Posterior cingulate gyrus (tissue), 11 donors: ENCODE measurements at regions not wholly inside any gene's neighbourhood (a gene's known extent, or its start where the extent isn't known, plus 50 kb on each side); places are given as distances from the start of the nearest gene placed in this dataset.

Experiments
- DNase-seq, 10 donors: peaks; one replicate each; pipeline versions ENCODE4 v3.0.0 to v3.0.0-alpha.2; 2020 to 2021; ENCODE audit warnings: mixed read lengths in 3 of 10
- intact Hi-C: fragments of 100-400 bp; cut with DNase I; formaldehyde crosslinking; loops from one replicate; pipeline ENCODE4 v1.15.1; 2023

DNA sequence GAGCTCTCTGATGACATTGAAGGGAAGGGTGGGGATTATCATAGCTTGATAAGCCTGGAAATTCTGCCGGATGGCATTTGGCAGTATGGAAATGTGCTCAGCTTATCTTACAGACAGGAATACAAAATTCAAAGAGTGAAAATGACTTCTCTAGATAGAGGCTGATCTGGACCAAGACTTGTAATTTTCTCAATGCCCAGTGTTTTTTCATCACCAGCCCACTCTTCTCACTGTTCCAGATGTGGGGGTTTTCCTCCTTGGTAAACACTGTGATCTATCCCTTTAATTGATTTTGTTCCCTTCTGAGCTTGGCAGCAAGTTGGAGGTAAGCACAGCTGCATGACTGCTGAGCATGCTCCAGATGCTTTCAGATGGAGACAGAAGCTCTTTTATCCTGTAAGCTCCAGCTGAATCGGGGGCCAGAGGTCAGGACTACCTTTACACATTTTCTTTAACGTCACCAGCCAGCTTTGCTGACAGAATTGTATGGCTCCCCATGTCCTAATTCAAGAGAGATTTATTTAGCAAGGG is 287.4 kb upstream of the TCF4 start:
- peak in 5 of 10 donors; percentile 9 to 59 (median 38) for DNase-seq
- intact Hi-C loops: no loop called here

DNA sequence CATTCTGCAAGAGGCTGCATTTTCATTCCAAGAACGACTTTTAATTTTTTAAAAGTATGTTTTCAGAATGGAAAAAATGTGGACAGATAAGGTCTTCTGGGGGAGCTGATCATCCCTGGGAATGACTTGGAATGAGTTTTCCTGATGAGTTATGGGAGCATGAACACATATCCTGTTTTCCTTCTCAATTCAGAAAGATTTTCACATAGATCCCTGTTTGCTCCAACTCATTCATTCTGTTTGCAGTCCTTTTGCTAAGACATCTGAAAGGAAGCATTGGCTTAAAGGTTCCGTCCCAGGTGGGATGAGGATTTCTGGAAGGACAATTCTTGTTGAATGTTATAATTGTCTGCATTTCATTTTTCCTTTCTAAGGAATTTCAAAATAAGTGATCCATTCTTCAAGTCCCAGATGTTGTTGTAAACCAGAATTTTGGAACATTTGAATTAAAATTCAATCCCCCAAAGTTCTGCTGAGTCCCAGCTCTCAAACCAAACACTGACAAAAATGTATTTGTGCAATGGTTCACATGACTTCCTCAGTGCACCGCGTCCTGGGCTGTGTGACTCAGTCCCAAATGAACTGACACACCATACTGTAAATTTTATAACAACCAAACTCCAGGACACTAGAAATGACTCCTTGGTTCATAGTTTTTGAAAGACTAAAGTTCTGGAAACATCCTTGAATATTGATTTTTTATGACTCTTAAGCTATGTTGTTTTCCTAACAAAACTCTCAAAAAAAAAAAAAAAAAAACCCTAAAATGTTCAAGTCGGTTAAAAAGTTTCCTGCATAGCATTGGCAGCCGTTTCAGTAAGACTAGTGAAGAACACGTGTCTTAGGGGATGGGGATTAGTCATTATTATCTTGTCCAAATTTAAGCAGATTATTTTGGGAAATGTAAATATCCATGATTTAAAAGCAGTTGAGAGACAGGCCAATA is 281.8 kb upstream of the TCF4 start:
- DNase-seq: no peak
- intact Hi-C loops: loop anchor here (5.0 to 10.0 kb wide), 2 partner anchors 125 to 172 kb away; no protein-coding TSS in a partner anchor

DNA sequence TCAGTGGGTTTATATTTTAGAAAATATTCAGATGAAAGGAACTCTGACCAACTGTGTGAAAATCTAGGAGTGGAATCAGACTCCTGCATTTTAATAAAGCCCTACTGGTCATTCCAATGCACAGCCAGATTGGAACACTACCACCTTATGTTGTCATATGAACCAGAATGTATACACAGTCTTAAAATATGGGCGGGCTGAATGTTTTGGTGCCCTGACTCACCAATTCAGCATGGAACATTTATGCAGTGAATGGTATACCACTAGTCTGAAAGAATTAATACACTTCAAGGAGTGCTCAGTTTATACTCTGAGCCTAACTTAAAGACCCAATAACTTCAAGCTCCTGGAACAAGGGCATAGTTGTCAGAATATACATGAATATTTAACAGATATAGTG is 280.9 kb upstream of the TCF4 start:
- intact Hi-C loops: loop anchor here (10.0 kb wide), 1 partner anchor 126 kb away; no protein-coding TSS in a partner anchor
- DNase-seq: no peak

DNA sequence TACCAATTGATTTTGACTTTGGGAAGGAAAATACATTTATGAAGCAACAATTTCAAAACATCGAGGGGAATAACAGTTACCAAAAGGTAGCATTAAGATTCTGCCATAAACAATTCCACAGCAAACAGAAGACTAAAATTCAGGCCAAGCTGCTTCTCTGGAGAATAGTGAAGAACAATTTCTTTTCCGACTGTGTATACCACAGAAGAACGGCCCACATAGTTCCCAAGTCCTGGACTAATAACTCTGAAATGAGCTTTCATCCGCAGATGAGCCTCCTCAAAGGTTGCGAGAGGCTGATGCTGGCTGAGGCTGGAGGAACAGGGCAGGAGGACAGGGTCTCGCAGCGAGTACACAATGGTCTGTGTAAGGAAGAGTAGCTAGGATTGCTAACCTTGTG is 278.9 kb upstream of the TCF4 start:
- DNase-seq: no peak
- intact Hi-C loops: loop anchor here (10.0 kb wide), 1 partner anchor 128 kb away; no protein-coding TSS in a partner anchor

DNA sequence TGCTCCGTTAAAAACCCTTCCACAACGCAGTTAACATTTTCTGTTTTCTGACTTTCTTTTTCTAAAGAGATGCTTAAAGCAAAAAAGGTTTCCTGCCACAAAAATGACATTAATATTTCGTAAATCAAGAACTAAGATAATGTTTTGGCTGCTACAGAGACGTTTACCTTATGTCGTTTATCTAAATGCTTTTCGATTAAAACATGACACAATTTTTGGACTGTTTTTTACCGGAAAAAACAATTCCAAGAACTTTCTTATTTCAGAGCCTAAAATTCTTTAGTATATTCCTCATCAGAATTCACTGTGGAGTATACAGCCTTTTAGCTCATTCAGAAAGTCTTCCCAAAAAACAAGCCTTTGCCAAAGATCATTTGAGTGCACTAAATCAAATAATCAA is 278.0 kb upstream of the TCF4 start:
- DNase-seq: no peak
- intact Hi-C loops: loop anchor here (10.0 kb wide), 1 partner anchor 129 kb away; no protein-coding TSS in a partner anchor

DNA sequence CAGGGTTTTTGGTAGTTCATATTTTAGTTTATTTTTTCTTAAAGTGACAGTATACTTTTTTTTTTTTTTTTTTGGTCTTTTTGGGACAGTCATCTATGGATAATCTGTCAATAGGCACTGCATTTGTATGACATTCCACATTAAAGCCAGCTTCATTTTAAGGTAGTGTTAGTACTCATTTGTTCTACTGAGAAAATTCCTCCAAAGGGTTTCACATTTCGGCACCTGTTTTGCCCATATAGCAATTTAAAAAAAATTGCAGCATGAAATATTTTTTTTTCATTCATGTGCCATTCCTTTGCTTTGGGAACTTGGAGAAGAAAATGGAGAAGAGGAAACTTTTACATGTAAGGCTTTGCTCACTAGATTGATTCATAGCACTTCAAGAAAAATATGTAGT is 276.3 kb upstream of the TCF4 start:
- intact Hi-C loops: loop anchor here (10.0 kb wide), 1 partner anchor 131 kb away; no protein-coding TSS in a partner anchor
- DNase-seq: no peak

DNA sequence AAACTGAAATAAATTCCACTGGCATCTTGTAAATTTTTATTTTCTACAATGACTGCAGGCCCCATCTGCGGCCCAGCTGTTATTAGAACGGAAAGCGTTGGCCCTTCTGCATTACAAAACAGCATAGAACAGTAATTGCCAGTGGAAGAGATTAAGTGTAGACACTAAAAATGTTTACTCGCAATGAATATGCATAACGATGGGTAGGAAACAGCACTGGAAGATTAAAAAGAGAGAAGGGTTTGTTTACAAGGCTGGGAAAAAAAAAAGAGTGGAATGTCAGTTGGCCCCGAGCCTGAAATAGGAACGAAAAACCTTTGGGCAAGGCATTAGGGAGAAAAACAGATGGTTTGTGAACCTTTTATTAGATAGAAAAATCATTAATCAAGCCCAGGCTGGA is 275.9 kb upstream of the TCF4 start:
- no peak for DNase-seq
- intact Hi-C loops: loop anchor here (10.0 kb wide), 1 partner anchor 131 kb away; no protein-coding TSS in a partner anchor

DNA sequence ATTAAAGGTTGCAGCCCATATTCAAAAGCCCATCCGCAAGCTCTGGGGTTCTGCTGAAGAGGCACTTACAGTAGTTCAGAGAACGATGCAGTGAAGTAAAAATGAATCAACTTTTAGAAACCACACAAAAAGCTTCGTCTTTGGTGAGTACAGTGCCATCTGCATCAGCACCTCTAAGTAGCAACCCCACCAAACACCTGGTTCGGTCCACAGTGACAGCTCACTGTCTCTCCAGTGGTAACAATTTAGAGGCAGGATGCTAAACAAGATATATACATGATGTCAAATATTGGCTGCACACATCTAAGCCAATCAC is 275.4 kb upstream of the TCF4 start:
- intact Hi-C loops: loop anchor here (10.0 kb wide), 1 partner anchor 131 kb away; no protein-coding TSS in a partner anchor
- no peak for DNase-seq

DNA sequence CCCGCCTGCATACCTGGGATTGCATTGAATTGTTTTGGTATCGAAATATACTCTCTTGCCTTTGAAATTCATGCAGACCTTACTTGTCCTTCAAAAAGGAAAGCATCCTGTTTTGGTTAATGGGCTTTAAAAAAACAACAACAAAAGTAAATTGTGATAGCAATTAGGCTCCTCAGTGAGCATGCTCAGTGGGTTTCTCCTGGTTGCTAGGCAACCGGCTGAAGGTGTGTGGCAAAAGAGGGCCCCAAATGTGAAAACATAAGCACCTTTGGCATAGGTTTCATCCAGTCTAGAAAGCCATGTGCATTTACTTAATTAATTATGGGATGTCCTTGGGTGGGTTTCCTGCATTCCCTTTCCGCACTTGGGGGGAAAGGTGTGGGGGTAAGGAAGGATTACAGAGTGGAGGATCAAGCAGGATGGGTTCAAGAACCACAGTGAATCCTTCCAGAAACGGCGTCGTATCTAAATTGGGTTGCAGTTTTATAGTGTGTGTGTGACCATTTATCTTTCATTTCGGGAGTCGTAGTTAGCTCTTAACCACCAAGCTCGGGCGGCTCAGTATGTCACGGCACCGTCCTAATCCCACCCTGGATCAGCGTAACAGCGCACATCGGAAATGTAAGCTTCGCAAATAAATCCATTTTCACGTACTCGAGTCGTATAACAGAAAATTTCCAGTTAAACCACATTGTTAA is 274.9 kb upstream of the TCF4 start:
- DNase-seq: peak in 1 of 10 donors; percentile 79
- intact Hi-C loops: loop anchor here (10.0 kb wide), 1 partner anchor 132 kb away; no protein-coding TSS in a partner anchor

DNA sequence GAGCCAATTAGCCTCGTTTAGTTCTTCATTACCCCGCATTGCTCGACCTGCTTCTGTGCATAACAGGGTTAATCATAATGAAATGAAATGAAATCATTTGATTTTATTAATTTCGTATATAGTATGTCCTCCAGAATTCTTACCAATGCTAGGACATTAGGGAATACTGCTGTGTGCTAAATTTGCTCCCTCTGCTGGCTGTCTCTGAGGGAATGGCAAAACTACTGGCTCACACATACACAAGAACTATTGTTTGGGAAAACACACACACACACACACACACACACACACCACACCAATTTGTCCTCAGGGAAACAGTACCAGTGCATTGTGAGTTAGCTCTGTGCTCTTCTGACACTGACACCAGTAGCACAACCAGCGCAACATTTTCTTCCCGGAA is 273.3 kb upstream of the TCF4 start:
- intact Hi-C loops: loop anchor here (10.0 kb wide), 1 partner anchor 134 kb away; no protein-coding TSS in a partner anchor
- peak in 6 of 10 donors; percentile 42 to 83 (median 54) for DNase-seq

DNA sequence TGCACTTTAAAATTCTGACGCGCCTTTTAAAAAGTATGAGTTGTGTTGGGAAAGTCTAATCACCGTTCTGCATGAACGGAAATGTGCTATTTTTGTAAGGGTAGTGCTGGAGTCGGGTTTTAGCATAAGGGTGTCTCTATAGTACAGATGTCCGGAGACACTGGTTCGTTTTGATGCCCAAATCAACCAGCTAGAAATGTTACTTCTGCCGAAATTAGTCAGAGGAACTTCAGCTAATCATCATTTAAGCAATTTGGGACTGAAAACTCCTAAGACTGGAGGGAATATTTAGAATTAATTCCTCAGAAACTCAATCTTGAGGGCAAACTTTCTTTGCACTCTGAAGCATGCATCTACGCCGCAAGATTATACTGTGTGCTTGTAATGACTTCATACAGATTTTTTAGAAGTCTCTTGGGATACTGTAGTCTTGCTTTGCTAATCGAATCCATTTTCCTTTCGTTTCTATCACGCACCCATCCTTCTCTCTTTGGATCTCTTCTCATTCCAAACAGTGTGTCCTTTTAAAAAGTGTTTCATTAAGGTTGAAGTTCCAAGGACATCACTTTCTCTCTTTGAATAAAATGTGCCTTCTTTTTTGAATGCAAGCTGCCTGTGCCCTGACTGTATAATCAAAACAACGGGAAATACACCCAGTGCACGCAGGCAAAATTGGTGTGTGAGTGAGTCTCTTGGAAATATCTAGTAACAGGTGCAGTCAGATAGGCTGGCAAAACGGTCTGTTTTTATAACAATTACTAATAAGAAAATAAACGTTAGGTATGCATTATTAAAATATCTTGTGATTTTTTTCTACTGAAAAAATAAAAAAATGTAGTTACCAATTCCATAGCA is 270.9 kb upstream of the TCF4 start:
- DNase-seq: no peak
- intact Hi-C loops: loop anchor here (5.0 kb wide), 1 partner anchor 77 kb away; no protein-coding TSS in a partner anchor

DNA sequence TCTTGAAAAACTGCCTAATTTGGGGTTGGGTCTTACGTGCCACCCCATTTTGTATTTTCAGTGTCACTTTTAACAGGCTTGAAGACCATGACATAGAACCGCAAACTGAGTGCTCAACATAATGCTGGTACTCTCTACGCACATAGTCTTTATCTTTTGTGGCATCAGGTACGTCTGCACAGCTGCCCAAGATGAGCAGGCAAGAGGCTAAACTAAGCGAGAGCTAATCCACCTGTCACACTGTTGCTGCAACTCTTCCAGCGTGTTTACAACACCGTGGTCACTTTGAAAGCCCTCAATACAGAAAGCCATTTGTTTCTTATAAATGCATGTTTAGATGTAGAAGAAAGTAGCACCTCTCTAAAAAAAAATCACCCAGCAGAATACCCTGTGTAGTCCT is 270.0 kb upstream of the TCF4 start:
- intact Hi-C loops: loop anchor here (5.0 kb wide), 1 partner anchor 76 kb away; no protein-coding TSS in a partner anchor
- no peak for DNase-seq

DNA sequence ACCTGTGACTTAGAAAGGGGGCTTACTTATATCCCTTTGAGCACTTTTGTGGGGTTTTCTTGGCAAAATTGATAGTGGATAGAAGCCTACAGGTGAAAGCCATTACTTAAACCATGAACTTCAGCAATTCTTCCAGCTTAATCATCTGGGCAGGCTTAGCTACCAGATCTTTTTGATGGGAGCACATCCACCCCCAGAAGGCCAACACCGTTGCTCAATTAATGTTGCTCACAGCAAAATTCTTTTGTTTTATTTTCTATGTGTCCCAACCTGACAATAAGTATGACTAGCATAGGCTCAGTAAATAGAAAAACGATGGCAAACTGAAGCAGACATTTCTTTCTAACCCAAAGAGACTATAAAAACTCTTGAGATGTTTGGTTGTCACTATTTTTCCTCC is 269.4 kb upstream of the TCF4 start:
- intact Hi-C loops: loop anchor here (5.0 kb wide), 1 partner anchor 75 kb away; no protein-coding TSS in a partner anchor

DNA sequence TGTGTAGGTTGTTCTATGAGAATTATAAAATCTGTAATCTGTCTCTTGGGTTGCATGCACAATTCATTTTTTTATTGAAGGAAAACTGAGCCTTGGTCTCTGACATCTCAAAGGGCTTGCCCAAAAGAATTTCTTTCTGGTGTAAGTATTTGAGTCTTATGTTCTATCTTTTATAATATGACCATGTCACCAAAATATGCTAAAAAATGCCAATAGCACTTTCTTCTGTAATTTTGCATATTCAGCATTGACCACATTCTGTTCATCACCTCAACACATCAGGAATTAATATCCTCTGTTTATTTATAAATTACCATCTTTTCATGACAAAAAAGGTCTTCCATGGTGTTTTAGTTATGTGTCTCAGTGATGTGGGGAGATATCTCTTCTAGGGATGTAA is 268.7 kb upstream of the TCF4 start:
- DNase-seq: no peak
- intact Hi-C loops: loop anchor here (5.0 kb wide), 1 partner anchor 74 kb away; no protein-coding TSS in a partner anchor

More for the DNA sequence above, 269.4 kb upstream of the TCF4 start:
- DNase-seq: no peak

DNA sequence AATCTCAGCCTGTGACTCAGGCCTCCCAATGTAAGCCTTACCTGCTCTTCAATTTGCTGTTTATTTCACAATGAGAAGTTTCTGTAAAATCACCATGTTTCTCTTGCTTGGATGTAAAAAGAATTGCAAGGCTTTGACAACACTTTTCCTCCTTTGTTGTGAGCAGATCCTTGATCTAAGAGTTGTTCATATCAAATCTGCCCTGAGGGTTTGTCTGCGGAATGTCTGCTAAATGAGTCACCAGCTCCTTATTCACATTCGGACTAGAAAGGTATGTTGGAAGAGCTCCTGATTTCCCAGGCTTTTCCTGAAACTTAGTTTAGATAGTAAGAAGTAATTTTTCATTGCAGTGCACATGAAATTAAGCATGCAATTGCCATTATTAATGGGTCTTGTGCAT is 268.2 kb upstream of the TCF4 start:
- intact Hi-C loops: loop anchor here (5.0 kb wide), 1 partner anchor 74 kb away; no protein-coding TSS in a partner anchor
- DNase-seq: no peak

DNA sequence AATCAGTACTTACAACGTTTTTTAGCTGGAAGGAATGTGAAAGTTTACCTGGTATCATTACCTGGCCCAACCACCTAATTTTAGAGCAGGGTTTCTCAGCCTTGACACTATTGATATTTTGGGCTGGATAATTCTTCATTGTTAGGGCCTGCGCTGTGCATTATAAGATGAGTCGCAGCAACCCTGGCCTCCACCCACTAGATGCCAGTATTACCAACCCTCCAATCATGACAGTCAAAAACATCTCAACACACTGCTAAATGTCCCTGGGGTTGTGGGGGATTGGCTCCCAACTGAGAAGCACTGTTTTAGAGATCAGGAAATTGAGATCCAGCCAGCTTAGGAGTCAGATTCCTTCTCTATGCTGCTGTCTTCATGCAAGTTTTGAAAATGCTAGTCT is 265.3 kb upstream of the TCF4 start:
- intact Hi-C loops: no loop called here
- no peak for DNase-seq

DNA sequence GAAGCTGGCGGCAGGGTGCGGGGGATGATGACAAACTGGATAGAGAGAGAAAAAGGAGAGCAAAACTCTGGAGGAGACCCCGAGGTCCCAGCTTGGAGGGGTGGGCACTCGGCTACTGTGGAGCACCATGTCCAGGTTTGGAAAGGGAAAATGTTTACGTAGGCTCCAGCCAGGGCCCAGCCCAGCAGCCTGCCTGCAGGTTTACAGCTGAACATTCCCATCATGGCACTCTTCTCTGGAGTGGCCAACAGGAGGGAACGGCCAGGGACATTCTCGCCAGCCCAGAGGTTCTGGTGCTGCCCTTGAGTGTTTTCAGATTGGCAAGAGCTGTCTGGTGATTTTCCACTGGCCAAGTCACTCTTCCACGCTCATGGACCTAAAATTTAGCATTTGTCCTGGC is 262.9 kb upstream of the TCF4 start:
- intact Hi-C loops: no loop called here
- peak in 3 of 10 donors; percentile 68 to 74 (median 72) for DNase-seq

DNA sequence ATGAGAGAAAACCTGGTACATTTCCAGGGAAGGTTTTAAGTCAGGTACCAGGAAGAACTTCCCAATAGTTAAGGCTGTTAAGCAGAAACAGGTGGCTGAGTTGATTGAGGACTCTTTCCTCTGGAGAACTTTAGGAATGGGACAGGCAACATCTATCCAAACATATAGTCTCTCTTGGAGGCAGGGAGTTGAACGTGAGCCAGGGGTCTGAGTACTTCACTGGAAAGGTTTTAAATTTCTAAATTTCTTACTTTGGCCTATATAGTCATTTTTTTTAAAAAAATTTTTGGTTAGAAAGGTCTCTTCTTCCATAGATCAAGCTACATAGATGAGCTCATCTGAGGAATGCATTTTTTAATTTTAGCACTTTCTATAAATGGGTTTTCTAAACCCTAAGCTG is 261.4 kb upstream of the TCF4 start:
- intact Hi-C loops: no loop called here
- DNase-seq: no peak

DNA sequence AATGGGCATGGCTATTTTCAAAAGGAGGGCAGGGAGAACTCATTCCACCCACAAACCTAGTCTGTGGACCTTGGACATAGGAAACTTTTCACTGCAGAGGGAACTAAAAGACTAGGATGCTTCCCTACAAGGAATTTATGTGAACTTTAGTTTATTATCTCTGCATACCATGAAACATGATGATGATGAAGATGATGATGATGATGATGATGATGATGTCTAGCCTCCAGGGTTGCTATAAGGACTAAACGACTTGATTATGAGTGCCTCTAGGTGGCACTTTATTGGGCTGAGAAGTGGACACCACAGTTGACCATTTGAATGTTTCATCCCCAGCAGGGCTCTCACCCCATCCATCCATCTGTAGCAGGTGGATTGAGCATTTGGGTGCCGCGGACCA is 260.0 kb upstream of the TCF4 start:
- DNase-seq: no peak
- intact Hi-C loops: no loop called here

DNA sequence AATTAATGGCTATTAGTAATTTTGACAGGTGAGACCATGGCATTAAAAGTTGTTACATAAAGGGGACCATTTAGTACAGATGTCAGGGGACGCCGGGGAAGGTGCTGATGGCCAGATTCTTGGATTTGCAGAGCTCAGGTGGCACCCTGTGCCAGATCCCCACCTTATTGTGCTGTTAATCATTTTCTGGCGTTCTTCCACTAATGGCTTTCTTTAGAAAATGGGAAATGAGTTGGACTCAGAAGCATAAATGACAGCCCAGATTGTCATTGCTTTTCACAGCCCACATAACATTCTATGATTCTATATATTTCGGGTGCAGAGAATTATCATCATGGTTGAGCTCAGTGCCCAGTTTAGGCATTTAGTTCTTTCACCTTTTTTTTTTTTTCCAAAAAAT is 257.2 kb upstream of the TCF4 start:
- DNase-seq: no peak
- intact Hi-C loops: no loop called here
